PC-3 (cell line): ENCODE measurements at regions not wholly inside any gene's neighbourhood (a gene's known extent, or its start where the extent isn't known, plus 50 kb on each side); places are given as distances from the start of the nearest gene placed in this dataset.
A peak's percentile ranks its signal among the peaks of the same experiment; 100 is the strongest.

Experiments used
- ATAC-seq: fragments of 200-7000 bp; cut with Tn5 transposase; 2 replicates; pipeline ENCODE4 v1.9.1; 2020; ENCODE audit warnings: mild to moderate bottlenecking, moderate library complexity
- BruUV-seq: library from RNA; stranded (reverse); fragments of 400-500 nt; replicated peaks from 2 replicates; lab custom pipeline; 2021; lab: Mats Ljungman, UMichigan
- CTCF ChIA-PET: fragments of 300-600 bp; sonication (Branson Sonifier 250); formaldehyde crosslinking; loops from one replicate; lab custom pipeline; 2022; ENCODE audit warnings: antibody characterized with exemption; lab: Charles Lee
- POLR2A ChIA-PET: fragments of 300-600 bp; sonication (Branson Sonifier 250); formaldehyde crosslinking; loops from one replicate; lab custom pipeline; 2022; ENCODE audit warnings: antibody characterized with exemption; ENCODE audit not compliant: unreplicated experiment; lab: Charles Lee
- DNase-seq: peaks from one replicate; pipeline ENCODE4 v3.0.0-alpha.2; 2015
- H2AFZ ChIP-seq: fragments of 300-600 bp; sonication (generic); 2 replicates; pipeline ENCODE4 v1.6.0; 2016; ENCODE audit warnings: antibody characterized with exemption, low read length
- H3F3A ChIP-seq: fragments of 300-600 bp; sonication (generic); one replicate; pipeline ENCODE4 v1.6.0; 2017; ENCODE audit warnings: antibody characterized with exemption, low read length, control low read depth, mild to moderate bottlenecking; ENCODE audit not compliant: unreplicated experiment
- H3K27ac ChIP-seq: fragments of 300-600 bp; sonication (generic); 2 replicates; pipeline ENCODE4 v1.5.1; 2016; ENCODE audit warnings: mild to moderate bottlenecking, low read length
- H3K27me3 ChIP-seq: fragments of 300-600 bp; sonication (generic); 2 replicates; pipeline ENCODE4 v1.6.1; 2016; ENCODE audit warnings: low read length, mixed read lengths
- H3K36me3 ChIP-seq: fragments of 300-600 bp; sonication (generic); 2 replicates; pipeline ENCODE4 v1.6.1; 2016; ENCODE audit warnings: low read depth, mixed run types, low read length, mixed read lengths
- H3K4me1 ChIP-seq: fragments of 300-600 bp; sonication (generic); 2 replicates; pipeline ENCODE4 v1.5.1; 2016; ENCODE audit warnings: low read length; ENCODE audit not compliant: insufficient read depth
- H3K4me2 ChIP-seq: fragments of 300-600 bp; sonication (generic); 2 replicates; pipeline ENCODE4 v1.6.0; 2016; ENCODE audit warnings: low read length
- H3K4me3 ChIP-seq: fragments of 300-600 bp; sonication (generic); 2 replicates; pipeline ENCODE4 v1.5.1; 2016; ENCODE audit warnings: mild to moderate bottlenecking, low read length, mixed read lengths
- H3K79me2 ChIP-seq: fragments of 300-600 bp; sonication (generic); 2 replicates; pipeline ENCODE4 v1.6.1; 2017; ENCODE audit warnings: low read length, mixed read lengths
- H3K9ac ChIP-seq: fragments of 300-600 bp; sonication (generic); 2 replicates; pipeline ENCODE4 v1.6.0; 2016; ENCODE audit warnings: mild to moderate bottlenecking, low read length
- H3K9me2 ChIP-seq: fragments of 300-600 bp; sonication (generic); replicated peaks from 2 replicates; pipeline ENCODE4 v1.6.1; 2016; ENCODE audit warnings: mixed run types, low read length, mixed read lengths
- H3K9me3 ChIP-seq: fragments of 300-600 bp; sonication (generic); 2 replicates; pipeline ENCODE4 v1.6.1; 2016; ENCODE audit warnings: low read length, mixed read lengths
- H4K20me1 ChIP-seq: fragments of 300-600 bp; sonication (generic); 2 replicates; pipeline ENCODE4 v1.6.1; 2016; ENCODE audit warnings: low read length, mixed read lengths
- CTCF ChIP-seq: fragments of 300-600 bp; sonication (generic); conservative IDR thresholded peaks from 2 replicates; pipeline ENCODE4 v1.5.1; 2017; ENCODE audit warnings: antibody characterized with exemption, low read depth, mild to moderate bottlenecking, low read length
- EZH2 ChIP-seq: fragments of 300-600 bp; sonication (generic); IDR thresholded peaks from one replicate; pipeline ENCODE4 v1.6.1; 2017; ENCODE audit warnings: antibody characterized with exemption, mild to moderate bottlenecking, low read length; ENCODE audit not compliant: unreplicated experiment
- EZH2phosphoT487 ChIP-seq: fragments of 300-600 bp; sonication (generic); IDR thresholded peaks from 2 replicates; pipeline ENCODE4 v1.6.1; 2018; ENCODE audit warnings: mild to moderate bottlenecking, antibody characterized with exemption, low read length, borderline replicate concordance
- intact Hi-C: fragments of 100-400 bp; cut with micrococcal nuclease; formaldehyde crosslinking; loops from 2 replicates; pipeline ENCODE4 v1.9.0; 2023

DNA sequence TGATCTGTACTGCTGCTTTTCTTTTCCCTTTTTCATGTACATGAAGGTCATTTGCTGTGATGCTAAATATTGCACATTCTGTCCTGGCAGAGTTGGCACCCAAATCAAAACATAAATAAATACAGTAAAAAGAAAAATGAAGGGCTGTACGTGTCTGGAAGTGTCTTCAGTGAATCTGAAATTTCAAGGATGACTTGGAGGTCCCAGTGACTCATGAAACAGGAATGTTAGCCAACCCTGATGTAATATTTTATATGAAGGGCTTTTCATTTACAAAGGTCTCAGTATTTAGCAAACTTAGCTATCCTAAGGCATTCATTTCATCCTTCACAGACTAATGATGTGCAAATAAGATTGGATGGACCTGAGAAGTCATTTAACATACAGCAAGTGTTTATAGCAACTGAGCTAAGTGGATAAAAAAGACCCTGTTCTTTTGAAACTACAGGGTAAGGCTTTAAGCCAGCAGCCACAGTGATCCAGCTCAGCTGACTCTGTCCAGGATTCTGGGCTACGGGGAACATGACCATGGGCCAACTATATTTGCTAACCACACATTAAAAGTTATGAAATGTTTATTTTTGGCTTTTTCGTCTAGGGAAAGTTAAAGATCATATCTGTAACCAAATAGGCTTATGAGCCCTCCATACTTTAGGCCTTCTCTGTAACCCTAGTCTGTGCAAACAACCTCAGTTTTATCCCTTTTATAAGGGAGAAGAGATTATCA, 104.0 kb upstream of the DMRTA1 start:
- intact Hi-C loops = loop anchor here (5.0 kb wide), 1 partner anchor 60 kb away; no protein-coding TSS in a partner anchor
- TF ChIP-seq EZH2 (no peak), EZH2phosphoT487 (no peak), CTCF (no peak)
- Histone ChIP-seq H3K27ac (peak overlapping the region; percentile 83), H3K9ac (no peak overlapping the region), H3F3A (no peaks in the 10 kb centered on the region), H2AFZ (no peak overlapping the region), H3K36me3 (no peaks in the 10 kb centered on the region), H3K4me2 (peak overlapping the region; percentile 70), H3K27me3 (no peaks in the 10 kb centered on the region), H4K20me1 (no peaks in the 10 kb centered on the region), H3K9me3 (no peaks in the 10 kb centered on the region), H3K79me2 (no peaks in the 10 kb centered on the region), H3K9me2 (no peaks in the 10 kb centered on the region), H3K4me3 (peak overlapping the region; percentile 18; the same call in 1 of the 2 replicates), H3K4me1 (peaks cover 25% of the 10 kb centered on the region)
- POLR2A ChIA-PET = interaction anchor here (0.6 to 0.7 kb wide), 2 partner anchors 190 to 781 kb away, joined by 3 read pairs; no protein-coding TSS in a partner anchor
- BruUV-seq = no TSS peak
- ATAC-seq = peak; percentile 88
- CTCF ChIA-PET = no interaction called here
- DNase-seq = peak; percentile 88

DNA sequence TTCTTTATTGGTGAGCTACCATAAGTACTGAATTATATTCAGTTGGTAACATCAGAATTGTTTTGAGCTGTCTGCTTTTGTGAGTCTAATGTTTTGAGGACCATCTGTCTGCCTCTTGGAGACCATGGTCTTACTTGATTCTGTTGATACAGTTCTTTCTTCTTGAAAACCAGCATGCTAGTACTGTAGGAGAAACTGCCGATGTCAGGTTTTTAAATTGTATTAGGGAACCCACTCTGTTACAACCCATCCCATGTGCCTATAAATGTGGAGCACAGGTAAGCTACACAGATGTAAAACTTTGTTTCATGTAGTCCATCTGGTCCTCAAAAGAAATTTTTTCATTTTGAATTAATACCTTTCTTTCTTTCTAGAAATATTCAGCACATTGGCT, 103.4 kb upstream of the DMRTA1 start:
- TF ChIP-seq EZH2 = no peak
- H3K27ac ChIP-seq = peak overlapping the region; percentile 83
- POLR2A ChIA-PET = interaction anchor here (0.6 to 0.7 kb wide), 2 partner anchors 190 to 781 kb away, joined by 3 read pairs; no protein-coding TSS in a partner anchor
- no peaks in the 10 kb centered on the region for H3F3A ChIP-seq
- H3K4me2 ChIP-seq = peak overlapping the region; percentile 70
- no peaks in the 10 kb centered on the region for H3K9me2 ChIP-seq
- H2AFZ ChIP-seq = no peak overlapping the region
- no peak overlapping the region for H3K9ac ChIP-seq
- no peaks in the 10 kb centered on the region for H3K79me2 ChIP-seq
- H4K20me1 ChIP-seq = no peaks in the 10 kb centered on the region
- H3K36me3 ChIP-seq = no peaks in the 10 kb centered on the region
- DNase-seq (no peak), ATAC-seq (no peak)
- peaks cover 25% of the 10 kb centered on the region for H3K4me1 ChIP-seq
- CTCF ChIA-PET = no interaction called here
- H3K27me3 ChIP-seq = no peaks in the 10 kb centered on the region
- H3K9me3 ChIP-seq = no peaks in the 10 kb centered on the region
- BruUV-seq = no TSS peak
- peak overlapping the region; percentile 18; the same call in 1 of the 2 replicates for H3K4me3 ChIP-seq
- intact Hi-C loops = loop anchor here (5.0 kb wide), 1 partner anchor 59 kb away; no protein-coding TSS in a partner anchor

- CTCF ChIA-PET = no interaction called here
Observed at GRCh38 chr9:22354699-22355384, 91.8 kb upstream of the DMRTA1 start.

More at GRCh38 chr9:22354699-22355384, 91.8 kb upstream of the DMRTA1 start:
- Histone ChIP-seq H2AFZ (no peak overlapping the region), H3K27me3 (no peaks in the 10 kb centered on the region), H3K4me1 (peaks cover 8% of the 10 kb centered on the region; the same call in 1 of the 2 replicates), H3K79me2 (no peaks in the 10 kb centered on the region), H3K9me2 (no peaks in the 10 kb centered on the region), H3K9ac (no peak overlapping the region), H4K20me1 (no peaks in the 10 kb centered on the region), H3K27ac (0 out of 2 replicates have a peak overlapping the region, but pooled peaks have one; percentile 2), H3K9me3 (peaks cover 9% of the 10 kb centered on the region; the same call in 1 of the 2 replicates), H3K4me3 (no peak overlapping the region), H3K36me3 (no peaks in the 10 kb centered on the region), H3F3A (no peaks in the 10 kb centered on the region), H3K4me2 (peak overlapping the region; percentile 10; the same call in 1 of the 2 replicates)
- intact Hi-C loops = no loop called here
- no TSS peak for BruUV-seq
- TF ChIP-seq EZH2 = no peak
- no peak for TF ChIP-seq EZH2phosphoT487
- no peak for TF ChIP-seq CTCF
- peak; percentile 87 for ATAC-seq
- POLR2A ChIA-PET = no interaction called here
- peak; percentile 49 for DNase-seq
